CD4-positive, alpha-beta T cell (primary cell): ENCODE measurements at regions not wholly inside any gene's neighbourhood (a gene's known extent, or its start where the extent isn't known, plus 50 kb on each side); places are given as distances from the start of the nearest gene placed in this dataset.
"Not testable (repeated sequence)": the region's sequence is repeated elsewhere in the genome, so short reads cannot be mapped to it uniquely, and the experiment has no call there.

Source experiments
- ATAC-seq: fragments of 200-7000 bp; cut with Tn5 transposase; one replicate; pipeline ENCODE4 v1.10.0; 2022; ENCODE audit warnings: mild to moderate bottlenecking; ENCODE audit not compliant: poor library complexity
- CTCF ChIA-PET: fragments of 350-600 bp; sonication (Branson Sonifier 250); formaldehyde crosslinking; loops from one replicate; lab custom pipeline; 2021; ENCODE audit warnings: antibody characterized with exemption, inconsistent platforms; lab: Charles Lee
- POLR2A ChIA-PET: fragments of 350-600 bp; sonication (Branson Sonifier 250); formaldehyde crosslinking; loops from one replicate; lab custom pipeline; 2021; ENCODE audit warnings: antibody characterized with exemption, inconsistent platforms; lab: Charles Lee
- DNase-seq, 14 experiments: peaks; one replicate each; pipeline ENCODE4 v3.0.0-alpha.2; 2013 to 2020; ENCODE audit warnings: mixed read lengths in 2 of 14
- H3K27ac ChIP-seq, 2 donors: one replicate each; pipeline versions ENCODE4 v1.5.1 to v1.7.0; 2013; ENCODE audit warnings: low read length in 2 of 2, low read depth in 1 of 2, mild to moderate bottlenecking in 1 of 2
- H3K27me3 ChIP-seq, 2 experiments: 1 replicate in 1 of 2; 2 replicates in 1 of 2; pipeline versions ENCODE4 v1.6.1 to v1.7.0; 2013; ENCODE audit warnings: low read length in 2 of 2, control low read depth in 1 of 2, mild to moderate bottlenecking in 1 of 2, moderate library complexity in 1 of 2; ENCODE audit not compliant: insufficient read depth in 2 of 2, control insufficient read depth in 1 of 2
- H3K36me3 ChIP-seq: one replicate; pipeline ENCODE4 v1.6.1; 2013; ENCODE audit warnings: low read length, control low read depth; ENCODE audit not compliant: insufficient read depth
- H3K4me1 ChIP-seq: one replicate; pipeline ENCODE4 v1.6.1; 2013; ENCODE audit warnings: low read length, control low read depth; ENCODE audit not compliant: insufficient read depth
- H3K4me3 ChIP-seq: one replicate; pipeline ENCODE4 v1.5.1; 2013; ENCODE audit warnings: mild to moderate bottlenecking, low read length, moderate library complexity
- H3K9me3 ChIP-seq, 2 experiments: 1 replicate in 1 of 2; 2 replicates in 1 of 2; pipeline versions ENCODE4 v1.6.1 to v1.7.0; 2013; ENCODE audit warnings: low read length in 2 of 2, mild to moderate bottlenecking in 2 of 2, control low read depth in 1 of 2, moderate library complexity in 1 of 2; ENCODE audit not compliant: control insufficient read depth in 1 of 2, insufficient read depth in 1 of 2
- H3K27ac Mint-ChIP-seq: one replicate; pipeline ENCODE4 v1.8.0; 2020; ENCODE audit warnings: mixed read lengths
- H3K27me3 Mint-ChIP-seq: one replicate; pipeline ENCODE4 v1.8.0; 2021; ENCODE audit warnings: mixed read lengths
- H3K36me3 Mint-ChIP-seq: one replicate; pipeline ENCODE4 v1.8.0; 2021; ENCODE audit warnings: low read depth, mixed read lengths
- H3K4me1 Mint-ChIP-seq: one replicate; pipeline ENCODE4 v1.8.0; 2021; ENCODE audit warnings: low read depth, mixed read lengths
- H3K4me3 Mint-ChIP-seq: one replicate; pipeline ENCODE4 v1.8.0; 2020; ENCODE audit warnings: mild to moderate bottlenecking, mixed read lengths
- H3K9me3 Mint-ChIP-seq: one replicate; pipeline ENCODE4 v1.8.0; 2020; ENCODE audit warnings: mixed read lengths
- intact Hi-C, 2 experiments: fragments of 100-400 bp; cut with DNase I in 1 of 2; cut with micrococcal nuclease in 1 of 2; formaldehyde crosslinking; loops; one replicate each; pipeline versions ENCODE4 v1.15.1 to v1.9.0; 2023 to 2025; cut with DNase I, micrococcal nuclease
- TF ChIP-seq, protein P1 (sequence below): fragments of 200-600 bp; IDR thresholded peaks from one replicate; pipeline ENCODE4 v1.8.0; 2022; ENCODE audit warnings: antibody characterized with exemption, mild to moderate bottlenecking

DNA sequence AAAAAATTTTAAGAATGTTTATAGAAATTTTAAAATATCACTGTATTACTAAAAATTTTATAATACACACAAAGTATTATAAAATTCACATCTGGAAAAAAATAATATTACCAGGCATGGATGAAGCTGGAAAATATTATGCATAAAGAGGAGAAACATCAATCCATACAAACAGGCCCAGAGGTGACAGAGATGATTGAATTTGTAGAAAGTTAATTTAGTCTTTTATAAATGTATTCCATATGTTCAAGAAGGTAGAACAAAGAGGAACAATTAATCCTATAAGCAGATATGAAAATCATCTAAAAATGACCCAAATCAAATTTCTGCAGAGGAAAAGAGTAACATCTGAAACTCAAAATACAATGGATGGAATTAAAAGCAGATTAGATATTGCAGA is 605.2 kb upstream of the CELF4 start:
- H3K27ac ChIP-seq, result no peak overlapping the region
- H3K4me3 ChIP-seq, result no peak overlapping the region
- intact Hi-C loops, result no loop called here
- Mint-ChIP-seq H3K4me1 (no peaks in the 10 kb centered on the region), H3K4me3 (no peak overlapping the region), H3K27ac (no peak overlapping the region), H3K27me3 (no peaks in the 10 kb centered on the region), H3K9me3 (no peaks in the 10 kb centered on the region), H3K36me3 (no peaks in the 10 kb centered on the region)
- ATAC-seq (no peak), DNase-seq (no peak)
- ChIA-PET CTCF (no interaction called here), POLR2A (no interaction called here)
- H3K27me3 ChIP-seq, result no peaks in the 10 kb centered on the region
- TF ChIP-seq, protein P1, sequence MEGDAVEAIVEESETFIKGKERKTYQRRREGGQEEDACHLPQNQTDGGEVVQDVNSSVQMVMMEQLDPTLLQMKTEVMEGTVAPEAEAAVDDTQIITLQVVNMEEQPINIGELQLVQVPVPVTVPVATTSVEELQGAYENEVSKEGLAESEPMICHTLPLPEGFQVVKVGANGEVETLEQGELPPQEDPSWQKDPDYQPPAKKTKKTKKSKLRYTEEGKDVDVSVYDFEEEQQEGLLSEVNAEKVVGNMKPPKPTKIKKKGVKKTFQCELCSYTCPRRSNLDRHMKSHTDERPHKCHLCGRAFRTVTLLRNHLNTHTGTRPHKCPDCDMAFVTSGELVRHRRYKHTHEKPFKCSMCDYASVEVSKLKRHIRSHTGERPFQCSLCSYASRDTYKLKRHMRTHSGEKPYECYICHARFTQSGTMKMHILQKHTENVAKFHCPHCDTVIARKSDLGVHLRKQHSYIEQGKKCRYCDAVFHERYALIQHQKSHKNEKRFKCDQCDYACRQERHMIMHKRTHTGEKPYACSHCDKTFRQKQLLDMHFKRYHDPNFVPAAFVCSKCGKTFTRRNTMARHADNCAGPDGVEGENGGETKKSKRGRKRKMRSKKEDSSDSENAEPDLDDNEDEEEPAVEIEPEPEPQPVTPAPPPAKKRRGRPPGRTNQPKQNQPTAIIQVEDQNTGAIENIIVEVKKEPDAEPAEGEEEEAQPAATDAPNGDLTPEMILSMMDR, result no peak
- no peaks in the 10 kb centered on the region for H3K9me3 ChIP-seq
- no peaks in the 10 kb centered on the region for H3K36me3 ChIP-seq
- no peaks in the 10 kb centered on the region for H3K4me1 ChIP-seq

DNA sequence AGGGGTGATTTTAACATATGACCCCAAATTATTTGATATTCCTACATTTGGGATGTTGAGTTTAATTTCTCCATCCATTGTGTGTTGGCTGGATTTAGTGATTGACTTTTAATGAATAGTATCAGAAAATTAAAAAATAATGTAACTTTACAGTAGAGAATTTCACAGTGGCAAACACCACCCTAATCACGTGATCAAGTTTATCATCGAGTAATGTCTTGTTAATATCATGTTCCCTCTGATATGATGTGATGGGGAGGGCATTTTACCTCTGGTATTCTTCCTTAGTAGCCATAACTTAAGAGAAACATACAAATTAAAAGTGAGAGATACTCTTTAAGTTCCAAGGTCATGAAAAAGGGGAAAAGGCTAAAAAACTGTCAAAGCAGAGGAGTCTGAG is 602.0 kb upstream of the CELF4 start:
- no peak for ATAC-seq
- Histone ChIP-seq H3K27ac (no peak overlapping the region), H3K27me3 (no peaks in the 10 kb centered on the region), H3K36me3 (no peaks in the 10 kb centered on the region), H3K4me1 (no peaks in the 10 kb centered on the region), H3K9me3 (no peaks in the 10 kb centered on the region), H3K4me3 (no peak overlapping the region)
- CTCF ChIA-PET, result no interaction called here
- no peak overlapping the region for H3K4me3 Mint-ChIP-seq
- TF ChIP-seq, protein P1, result no peak
- POLR2A ChIA-PET, result no interaction called here
- DNase-seq, result no peak
- intact Hi-C loops, result no loop called here
- no peaks in the 10 kb centered on the region for H3K4me1 Mint-ChIP-seq
- no peaks in the 10 kb centered on the region for H3K36me3 Mint-ChIP-seq
- H3K27ac Mint-ChIP-seq, result no peak overlapping the region
- H3K27me3 Mint-ChIP-seq, result no peaks in the 10 kb centered on the region
- H3K9me3 Mint-ChIP-seq, result no peaks in the 10 kb centered on the region

GRCh38 chr18:38153116-38153515 is 587.5 kb upstream of the CELF4 start:
- POLR2A ChIA-PET, result not testable (repeated sequence)

GRCh38 chr18:38116716-38117115 is 551.1 kb upstream of the CELF4 start:
- H3K27me3 ChIP-seq, result no peaks in the 10 kb centered on the region
- H3K4me3 ChIP-seq, result no peak overlapping the region
- Mint-ChIP-seq H3K4me3 (no peak overlapping the region), H3K4me1 (no peaks in the 10 kb centered on the region), H3K9me3 (no peaks in the 10 kb centered on the region), H3K27me3 (no peaks in the 10 kb centered on the region), H3K36me3 (no peaks in the 10 kb centered on the region), H3K27ac (no peak overlapping the region)
- no peaks in the 10 kb centered on the region for H3K9me3 ChIP-seq
- no peak for DNase-seq
- TF ChIP-seq, protein P1, result no peak
- no peak for ATAC-seq
- no peak overlapping the region for H3K27ac ChIP-seq
- H3K36me3 ChIP-seq, result no peaks in the 10 kb centered on the region
- intact Hi-C loops, result no loop called here
- H3K4me1 ChIP-seq, result no peaks in the 10 kb centered on the region
- POLR2A ChIA-PET, result no interaction called here
- CTCF ChIA-PET, result no interaction called here

More at GRCh38 chr18:38153116-38153515, 587.5 kb upstream of the CELF4 start:
- H3K27ac ChIP-seq, H3K36me3 ChIP-seq, DNase-seq, H3K4me3 Mint-ChIP-seq, ATAC-seq, H3K9me3 ChIP-seq, H3K36me3 Mint-ChIP-seq, intact Hi-C loops, H3K4me3 ChIP-seq, CTCF ChIA-PET, H3K4me1 ChIP-seq, H3K27me3 ChIP-seq, H3K4me1 Mint-ChIP-seq, H3K27ac Mint-ChIP-seq, H3K27me3 Mint-ChIP-seq: not testable (repeated sequence)
- H3K9me3 Mint-ChIP-seq, result peaks cover 16% of the 10 kb centered on the region
